ENCODE measurements at regions not wholly inside any gene's neighbourhood (a gene's known extent, or its start where the extent isn't known, plus 50 kb on each side); places are given as distances from the start of the nearest gene placed in this dataset.
"Not testable (repeated sequence)": the region's sequence is repeated elsewhere in the genome, so short reads cannot be mapped to it uniquely, and the experiment has no call there.

GRCh38 chr2:183926433-183926832, 671.9 kb upstream of the ZNF804A start:
- no peak for DNase-seq (ENCODE audit: low spot score)

- no peak for DNase-seq (ENCODE audit: low spot score)
Observed at GRCh38 chr2:183927406-183928325, 670.7 kb upstream of the ZNF804A start.

GRCh38 chr2:183935005-183935404, 663.3 kb upstream of the ZNF804A start:
- DNase-seq (ENCODE audit: low spot score): no peak

GRCh38 chr2:183937220-183937619, 661.1 kb upstream of the ZNF804A start:
- DNase-seq (ENCODE audit: low spot score): no peak

GRCh38 chr2:183946193-183946592, 652.1 kb upstream of the ZNF804A start:
- DNase-seq (ENCODE audit: low spot score): no peak

- no peak for DNase-seq (ENCODE audit: low spot score)
Observed at GRCh38 chr2:183948861-183949260, 649.5 kb upstream of the ZNF804A start.

- DNase-seq (ENCODE audit: low spot score): no peak
Observed at GRCh38 chr2:183950673-183951072, 647.7 kb upstream of the ZNF804A start.

- DNase-seq (ENCODE audit: low spot score): no peak
Observed at GRCh38 chr2:183951630-183952029, 646.7 kb upstream of the ZNF804A start.

GRCh38 chr2:183952741-183953140, 645.6 kb upstream of the ZNF804A start:
- DNase-seq (ENCODE audit: low spot score): no peak

GRCh38 chr2:183963609-183964008, 634.7 kb upstream of the ZNF804A start:
- no peak for DNase-seq (ENCODE audit: low spot score)

- no peak for DNase-seq (ENCODE audit: low spot score)
Observed at GRCh38 chr2:183964565-183964964, 633.8 kb upstream of the ZNF804A start.

- DNase-seq (ENCODE audit: low spot score): no peak
Observed at GRCh38 chr2:183967756-183968155, 630.6 kb upstream of the ZNF804A start.

GRCh38 chr2:183975676-183976075, 622.7 kb upstream of the ZNF804A start:
- not testable (repeated sequence) for DNase-seq (ENCODE audit: low spot score)

GRCh38 chr2:183984871-183985270, 613.5 kb upstream of the ZNF804A start:
- no peak for DNase-seq (ENCODE audit: low spot score)

- no peak for DNase-seq (ENCODE audit: low spot score)
Observed at GRCh38 chr2:183991968-183992367, 606.4 kb upstream of the ZNF804A start.

GRCh38 chr2:183993052-183993451, 605.3 kb upstream of the ZNF804A start:
- no peak for DNase-seq (ENCODE audit: low spot score)

GRCh38 chr2:183995632-183996031, 602.7 kb upstream of the ZNF804A start:
- peak; percentile 9 for DNase-seq (ENCODE audit: low spot score)

GRCh38 chr2:183996825-183997793, 601.2 kb upstream of the ZNF804A start:
- no peak for DNase-seq (ENCODE audit: low spot score)

- no peak for DNase-seq (ENCODE audit: low spot score)
Observed at GRCh38 chr2:183998041-183998796, 600.1 kb upstream of the ZNF804A start.

GRCh38 chr2:183998797-183999190, 599.5 kb upstream of the ZNF804A start:
- DNase-seq (ENCODE audit: low spot score): no peak

- DNase-seq (ENCODE audit: low spot score): no peak
Observed at GRCh38 chr2:184004289-184004947, 593.9 kb upstream of the ZNF804A start.
